H1 (cell line): ENCODE measurements at regions not wholly inside any gene's neighbourhood (a gene's known extent, or its start where the extent isn't known, plus 50 kb on each side); places are given as distances from the start of the nearest gene placed in this dataset.

Experiments
- ATF3 ChIP-seq: IDR thresholded peaks from 2 replicates; pipeline ENCODE4 v1.6.1; 2011; ENCODE audit warnings: low read depth, mild to moderate bottlenecking, low read length; ENCODE audit not compliant: insufficient read depth
- CTCF ChIP-seq, 3 experiments: IDR thresholded peaks; 1 replicate in 2 of 3; 2 replicates in 1 of 3; pipeline versions ENCODE4 v1.5.1 to v1.6.1; 2011; ENCODE audit warnings: low read length in 3 of 3, mild to moderate bottlenecking in 3 of 3, inconsistent platforms in 2 of 3, low read depth in 1 of 3, moderate library complexity in 1 of 3; ENCODE audit not compliant: insufficient read depth in 1 of 3; ENCODE audit errors: control extremely low read depth in 1 of 3
- FOSL1 ChIP-seq: IDR thresholded peaks from 2 replicates; pipeline ENCODE4 v1.6.1; 2011; ENCODE audit warnings: mild to moderate bottlenecking, low read depth, low read length, moderate library complexity; ENCODE audit not compliant: insufficient read depth
- HDAC6 ChIP-seq: IDR thresholded peaks from one replicate; pipeline ENCODE4 v1.7.1; 2012; ENCODE audit warnings: low read depth, mild to moderate bottlenecking, inconsistent platforms, low read length, moderate library complexity
- RAD21 ChIP-seq, 2 experiments: IDR thresholded peaks in 1 of 2; conservative IDR thresholded peaks in 1 of 2; 2 replicates each; pipeline ENCODE4 v1.6.1; 2011; ENCODE audit warnings: low read depth in 2 of 2, low read length in 2 of 2, improper control_type of control experiment in 1 of 2, inconsistent platforms in 1 of 2, mild to moderate bottlenecking in 1 of 2, moderate library complexity in 1 of 2
- RNF2 ChIP-seq: fragments of 200-900, 300-1000 bp; sonication (generic); IDR thresholded peaks from 2 replicates; pipeline ENCODE4 v1.7.1; 2016; ENCODE audit warnings: borderline replicate concordance, low read depth, mild to moderate bottlenecking, antibody characterized with exemption, low read length; ENCODE audit not compliant: poor library complexity, severe bottlenecking; ENCODE audit errors: missing control alignments
- SIN3A ChIP-seq, 2 experiments: IDR thresholded peaks in 1 of 2; conservative IDR thresholded peaks in 1 of 2; 2 replicates each; pipeline ENCODE4 v1.6.1; 2011 to 2012; ENCODE audit warnings: low read length in 2 of 2, improper control_type of control experiment in 1 of 2, low read depth in 1 of 2, mild to moderate bottlenecking in 1 of 2

- TF ChIP-seq CTCF (IDR thresholded peaks at IDR 0.05; ENCODE audit: control extremely low read depth in 1 of 3, insufficient read depth in 1 of 3, low read depth in 1 of 3, low read length in 3 of 3) = peak in 2 of 3 experiments; percentile 41 to 79; a peak in 2 of 4 replicates
- TF ChIP-seq ATF3 = no peak
- TF ChIP-seq RAD21 (IDR thresholded peaks at IDR 0.05 in 1 of 2, conservative IDR thresholded peaks at IDR 0.05 in 1 of 2; ENCODE audit: low read depth in 2 of 2, low read length in 2 of 2) = peak; percentile 32 to 52; a peak in 3 of 4 replicates
- TF ChIP-seq HDAC6 = no peak
- TF ChIP-seq RNF2 = no peak
- TF ChIP-seq SIN3A (conservative IDR thresholded peaks at IDR 0.05 in 1 of 2, IDR thresholded peaks at IDR 0.05 in 1 of 2; ENCODE audit: low read depth in 1 of 2, low read length in 2 of 2) = no peak
- TF ChIP-seq FOSL1 = no peak
Measured at GRCh38 chr3:16723978-16724377, 118.8 kb upstream of the DAZL start (continued).
